ENCODE measurements at regions not wholly inside any gene's neighbourhood (a gene's known extent, or its start where the extent isn't known, plus 50 kb on each side); places are given as distances from the start of the nearest gene placed in this dataset.

DNA sequence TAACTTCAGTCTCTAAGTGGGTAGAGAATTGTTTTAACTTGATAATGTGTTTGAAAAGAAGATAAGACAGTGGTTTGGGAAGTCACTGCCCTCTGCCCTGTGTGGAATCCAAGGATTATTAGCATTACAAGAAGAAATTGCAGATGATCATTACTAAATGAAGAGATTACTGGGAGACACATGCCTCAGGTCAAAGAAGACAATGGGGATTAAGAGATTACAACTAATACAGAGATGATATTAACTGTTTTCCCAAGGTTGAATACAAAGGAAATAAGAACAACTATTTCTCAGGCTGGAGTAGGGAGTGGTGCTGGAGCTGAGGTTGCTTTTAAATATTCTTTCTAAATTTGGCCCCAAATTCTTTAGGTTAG is 166.0 kb downstream of the TRMT11 start:
- no peaks in the 10 kb centered on the region for H3K9me2 ChIP-seq (ENCODE audit: low read depth, low read length)
- H3K9ac ChIP-seq (ENCODE audit: low read length): no peak overlapping the region
- H3K27me3 ChIP-seq (ENCODE audit: insufficient read depth, low read length): no peaks in the 10 kb centered on the region
- no peaks in the 10 kb centered on the region for H3K9me3 ChIP-seq (ENCODE audit: low read length)
- no peak overlapping the region for H3K4me3 ChIP-seq (ENCODE audit: low read depth, low read length, poor library complexity, severe bottlenecking)
- no peak overlapping the region for H3K27ac ChIP-seq (ENCODE audit: low read depth, low read length, poor library complexity, severe bottlenecking)
- no peaks in the 10 kb centered on the region for H3K36me3 ChIP-seq (ENCODE audit: insufficient read depth, low read length)
- no peak overlapping the region for H2AFZ ChIP-seq (ENCODE audit: low read length)
- no peaks in the 10 kb centered on the region for H4K20me1 ChIP-seq (ENCODE audit: insufficient read depth, low read length)
- no peaks in the 10 kb centered on the region for H3F3A ChIP-seq (ENCODE audit: insufficient read depth, low read length)
- no peaks in the 10 kb centered on the region for H3K79me2 ChIP-seq (ENCODE audit: insufficient read depth, low read length)
- TF ChIP-seq, protein P1, sequence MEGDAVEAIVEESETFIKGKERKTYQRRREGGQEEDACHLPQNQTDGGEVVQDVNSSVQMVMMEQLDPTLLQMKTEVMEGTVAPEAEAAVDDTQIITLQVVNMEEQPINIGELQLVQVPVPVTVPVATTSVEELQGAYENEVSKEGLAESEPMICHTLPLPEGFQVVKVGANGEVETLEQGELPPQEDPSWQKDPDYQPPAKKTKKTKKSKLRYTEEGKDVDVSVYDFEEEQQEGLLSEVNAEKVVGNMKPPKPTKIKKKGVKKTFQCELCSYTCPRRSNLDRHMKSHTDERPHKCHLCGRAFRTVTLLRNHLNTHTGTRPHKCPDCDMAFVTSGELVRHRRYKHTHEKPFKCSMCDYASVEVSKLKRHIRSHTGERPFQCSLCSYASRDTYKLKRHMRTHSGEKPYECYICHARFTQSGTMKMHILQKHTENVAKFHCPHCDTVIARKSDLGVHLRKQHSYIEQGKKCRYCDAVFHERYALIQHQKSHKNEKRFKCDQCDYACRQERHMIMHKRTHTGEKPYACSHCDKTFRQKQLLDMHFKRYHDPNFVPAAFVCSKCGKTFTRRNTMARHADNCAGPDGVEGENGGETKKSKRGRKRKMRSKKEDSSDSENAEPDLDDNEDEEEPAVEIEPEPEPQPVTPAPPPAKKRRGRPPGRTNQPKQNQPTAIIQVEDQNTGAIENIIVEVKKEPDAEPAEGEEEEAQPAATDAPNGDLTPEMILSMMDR (IDR thresholded peaks at IDR 0.05; ENCODE audit: low read length): no peak
- TF ChIP-seq EZH2 (IDR thresholded peaks at IDR 0.05; ENCODE audit: borderline replicate concordance, low read length): no peak
- H3K4me2 ChIP-seq (ENCODE audit: low read length): no peak overlapping the region
- no peaks in the 10 kb centered on the region for H3K4me1 ChIP-seq (ENCODE audit: insufficient read depth, low read length, severe bottlenecking)

DNA sequence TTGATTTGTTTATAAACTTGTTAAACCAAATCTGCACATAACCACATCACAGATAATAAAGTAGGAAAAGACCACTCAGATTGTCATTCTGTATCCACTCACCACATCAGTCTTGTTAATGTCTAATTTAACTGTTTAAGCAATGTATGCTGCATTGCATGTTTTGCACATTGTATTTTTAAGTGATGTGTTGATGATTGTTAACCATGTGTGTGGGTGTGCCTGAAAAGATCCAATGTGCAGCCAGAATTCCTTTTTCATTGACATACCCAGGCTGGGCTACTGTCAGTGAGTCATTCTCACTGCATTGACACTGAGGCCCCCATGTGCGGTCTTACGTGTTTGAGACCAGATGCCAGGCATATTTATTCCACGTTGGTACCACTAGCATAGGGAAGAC is 167.3 kb downstream of the TRMT11 start:
- no peak overlapping the region for H3K4me2 ChIP-seq (ENCODE audit: low read length)
- H3F3A ChIP-seq (ENCODE audit: insufficient read depth, low read length): no peaks in the 10 kb centered on the region
- no peaks in the 10 kb centered on the region for H3K79me2 ChIP-seq (ENCODE audit: insufficient read depth, low read length)
- H3K9me3 ChIP-seq (ENCODE audit: low read length): no peaks in the 10 kb centered on the region
- no peaks in the 10 kb centered on the region for H3K27me3 ChIP-seq (ENCODE audit: insufficient read depth, low read length)
- TF ChIP-seq, protein P1 (IDR thresholded peaks at IDR 0.05; ENCODE audit: low read length): no peak
- TF ChIP-seq EZH2 (IDR thresholded peaks at IDR 0.05; ENCODE audit: borderline replicate concordance, low read length): no peak
- H3K9me2 ChIP-seq (ENCODE audit: low read depth, low read length): no peaks in the 10 kb centered on the region
- H2AFZ ChIP-seq (ENCODE audit: low read length): no peak overlapping the region
- no peak overlapping the region for H3K9ac ChIP-seq (ENCODE audit: low read length)
- no peak overlapping the region for H3K4me3 ChIP-seq (ENCODE audit: low read depth, low read length, poor library complexity, severe bottlenecking)
- H3K27ac ChIP-seq (ENCODE audit: low read depth, low read length, poor library complexity, severe bottlenecking): no peak overlapping the region
- H4K20me1 ChIP-seq (ENCODE audit: insufficient read depth, low read length): no peaks in the 10 kb centered on the region
- no peaks in the 10 kb centered on the region for H3K36me3 ChIP-seq (ENCODE audit: insufficient read depth, low read length)
- H3K4me1 ChIP-seq (ENCODE audit: insufficient read depth, low read length, severe bottlenecking): no peaks in the 10 kb centered on the region

DNA sequence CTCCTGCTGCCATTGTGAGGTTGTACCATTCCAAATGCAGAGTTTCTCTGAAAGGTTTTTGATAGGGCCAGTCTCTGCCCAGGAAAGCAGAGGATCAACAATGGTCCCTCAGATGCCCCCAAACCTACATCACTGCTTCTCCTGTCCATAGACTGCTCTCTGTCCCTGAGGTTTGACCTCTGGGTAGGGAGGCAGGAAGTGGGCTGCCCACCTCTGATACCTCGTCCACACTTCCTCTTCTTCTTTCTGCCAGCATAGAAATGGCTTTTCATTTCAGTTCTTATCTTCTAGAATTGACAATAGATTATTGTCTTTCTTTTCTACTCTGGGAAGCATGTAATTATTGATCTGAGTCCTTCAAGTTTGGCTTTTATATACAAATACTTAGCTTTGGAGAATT is 170.6 kb downstream of the TRMT11 start:
- no peaks in the 10 kb centered on the region for H3K27me3 ChIP-seq (ENCODE audit: insufficient read depth, low read length)
- no peak overlapping the region for H3K27ac ChIP-seq (ENCODE audit: low read depth, low read length, poor library complexity, severe bottlenecking)
- no peaks in the 10 kb centered on the region for H3K36me3 ChIP-seq (ENCODE audit: insufficient read depth, low read length)
- TF ChIP-seq, protein P1 (IDR thresholded peaks at IDR 0.05; ENCODE audit: low read length): no peak
- TF ChIP-seq EZH2 (IDR thresholded peaks at IDR 0.05; ENCODE audit: borderline replicate concordance, low read length): no peak
- H3K9ac ChIP-seq (ENCODE audit: low read length): no peak overlapping the region
- H3K4me1 ChIP-seq (ENCODE audit: insufficient read depth, low read length, severe bottlenecking): no peaks in the 10 kb centered on the region
- no peaks in the 10 kb centered on the region for H4K20me1 ChIP-seq (ENCODE audit: insufficient read depth, low read length)
- no peak overlapping the region for H3K4me2 ChIP-seq (ENCODE audit: low read length)
- H3K4me3 ChIP-seq (ENCODE audit: low read depth, low read length, poor library complexity, severe bottlenecking): no peak overlapping the region
- no peaks in the 10 kb centered on the region for H3K9me2 ChIP-seq (ENCODE audit: low read depth, low read length)
- H2AFZ ChIP-seq (ENCODE audit: low read length): no peak overlapping the region
- H3F3A ChIP-seq (ENCODE audit: insufficient read depth, low read length): no peaks in the 10 kb centered on the region
- no peaks in the 10 kb centered on the region for H3K79me2 ChIP-seq (ENCODE audit: insufficient read depth, low read length)
- H3K9me3 ChIP-seq (ENCODE audit: low read length): no peaks in the 10 kb centered on the region

Measured in OCI-LY1 (cell line).